ENCODE measurements at regions not wholly inside any gene's neighbourhood (a gene's known extent, or its start where the extent isn't known, plus 50 kb on each side); places are given as distances from the start of the nearest gene placed in this dataset.
"Not testable (repeated sequence)": the region's sequence is repeated elsewhere in the genome, so short reads cannot be mapped to it uniquely, and the experiment has no call there.

DNA sequence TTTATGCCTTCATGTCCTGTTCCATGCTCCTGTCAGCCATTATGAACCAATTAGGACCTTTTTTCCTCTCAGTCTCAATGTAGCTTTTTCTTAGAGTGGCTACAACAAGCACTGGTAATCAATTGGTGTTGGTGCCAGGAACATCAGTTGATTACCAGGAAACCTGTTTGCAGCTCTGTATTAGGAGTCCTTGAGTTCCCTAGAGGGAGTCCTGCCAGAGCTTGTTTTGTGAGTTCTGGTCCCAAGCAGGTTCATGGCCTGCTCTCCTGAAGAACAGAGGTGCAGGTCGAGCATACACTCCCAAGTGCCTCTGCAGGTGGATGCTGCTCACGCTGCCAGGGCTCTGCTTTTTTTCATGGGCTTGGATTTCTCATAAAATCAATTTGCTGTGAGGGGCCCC lies 137.9 kb upstream of the PRR23C start:
- TF ChIP-seq, protein P1, sequence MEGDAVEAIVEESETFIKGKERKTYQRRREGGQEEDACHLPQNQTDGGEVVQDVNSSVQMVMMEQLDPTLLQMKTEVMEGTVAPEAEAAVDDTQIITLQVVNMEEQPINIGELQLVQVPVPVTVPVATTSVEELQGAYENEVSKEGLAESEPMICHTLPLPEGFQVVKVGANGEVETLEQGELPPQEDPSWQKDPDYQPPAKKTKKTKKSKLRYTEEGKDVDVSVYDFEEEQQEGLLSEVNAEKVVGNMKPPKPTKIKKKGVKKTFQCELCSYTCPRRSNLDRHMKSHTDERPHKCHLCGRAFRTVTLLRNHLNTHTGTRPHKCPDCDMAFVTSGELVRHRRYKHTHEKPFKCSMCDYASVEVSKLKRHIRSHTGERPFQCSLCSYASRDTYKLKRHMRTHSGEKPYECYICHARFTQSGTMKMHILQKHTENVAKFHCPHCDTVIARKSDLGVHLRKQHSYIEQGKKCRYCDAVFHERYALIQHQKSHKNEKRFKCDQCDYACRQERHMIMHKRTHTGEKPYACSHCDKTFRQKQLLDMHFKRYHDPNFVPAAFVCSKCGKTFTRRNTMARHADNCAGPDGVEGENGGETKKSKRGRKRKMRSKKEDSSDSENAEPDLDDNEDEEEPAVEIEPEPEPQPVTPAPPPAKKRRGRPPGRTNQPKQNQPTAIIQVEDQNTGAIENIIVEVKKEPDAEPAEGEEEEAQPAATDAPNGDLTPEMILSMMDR (IDR thresholded peaks at IDR 0.05): no peak
- intact Hi-C loops (cut with DNase I): no loop called here
- Histone ChIP-seq H3K9me3 (peaks cover 0 to 3% of the 10 kb centered on the region in 2 donors), H3K4me3 (no peak overlapping the region), H3K27me3 (no peaks in the 10 kb centered on the region), H3K36me3 (no peaks in the 10 kb centered on the region), H3K27ac (no peak overlapping the region), H3K4me1 (no peaks in the 10 kb centered on the region)
- DNase-seq (ENCODE audit: low spot score in 2 of 2): no peak

GRCh38 chr3:139185527-139185926 lies 140.8 kb upstream of the PRR23C start:
- intact Hi-C loops (cut with DNase I): no loop called here
- H3K27me3 ChIP-seq: no peaks in the 10 kb centered on the region

GRCh38 chr3:139187154-139187553 lies 142.5 kb upstream of the PRR23C start:
- Histone ChIP-seq H3K4me1 (no peaks in the 10 kb centered on the region), H3K4me3 (no peak overlapping the region), H3K27ac (no peak overlapping the region), H3K9me3 (no peaks in the 10 kb centered on the region), H3K36me3 (no peaks in the 10 kb centered on the region), H3K27me3 (no peaks in the 10 kb centered on the region)
- intact Hi-C loops (cut with DNase I): no loop called here
- DNase-seq (ENCODE audit: low spot score in 2 of 2): no peak
- TF ChIP-seq, protein P1 (IDR thresholded peaks at IDR 0.05): no peak

More at GRCh38 chr3:139185527-139185926, 140.8 kb upstream of the PRR23C start:
- peaks cover 0 to 3% of the 10 kb centered on the region in 2 donors for H3K9me3 ChIP-seq
- no peaks in the 10 kb centered on the region for H3K4me1 ChIP-seq
- TF ChIP-seq, protein P1 (IDR thresholded peaks at IDR 0.05): no peak
- H3K27ac ChIP-seq: no peak overlapping the region
- no peak overlapping the region for H3K4me3 ChIP-seq
- DNase-seq (ENCODE audit: low spot score in 2 of 2): no peak
- no peaks in the 10 kb centered on the region for H3K36me3 ChIP-seq

DNA sequence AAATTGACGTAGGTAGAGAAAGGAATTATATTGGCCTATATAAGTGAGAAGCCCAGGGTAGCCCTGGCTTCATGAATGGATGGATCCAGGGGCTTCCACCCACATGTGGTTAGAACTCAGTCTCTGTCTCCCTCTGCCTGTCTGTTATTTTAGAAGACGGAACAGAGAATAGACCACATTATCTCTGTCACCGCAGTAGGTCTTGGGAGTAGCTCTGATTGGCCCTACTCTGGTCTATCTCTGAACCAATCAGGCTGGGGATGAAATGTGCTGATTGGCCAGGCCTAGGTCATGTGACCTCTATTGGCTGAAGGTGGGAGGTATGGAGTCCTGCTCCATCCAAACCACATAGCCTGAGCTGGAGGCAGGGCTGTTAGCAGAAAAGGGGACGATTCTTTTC lies 143.0 kb upstream of the PRR23C start:
- TF ChIP-seq, protein P1 (IDR thresholded peaks at IDR 0.05): no peak
- no peaks in the 10 kb centered on the region for H3K9me3 ChIP-seq
- H3K4me1 ChIP-seq: no peaks in the 10 kb centered on the region
- H3K4me3 ChIP-seq: no peak overlapping the region
- intact Hi-C loops (cut with DNase I): no loop called here
- H3K27ac ChIP-seq: no peak overlapping the region
- no peaks in the 10 kb centered on the region for H3K36me3 ChIP-seq
- H3K27me3 ChIP-seq: no peaks in the 10 kb centered on the region
- DNase-seq (ENCODE audit: low spot score in 2 of 2): no peak

GRCh38 chr3:139189943-139190342 lies 145.3 kb upstream of the PRR23C start:
- DNase-seq (ENCODE audit: low spot score in 2 of 2): no peak
- H3K4me3 ChIP-seq: no peak overlapping the region
- no peaks in the 10 kb centered on the region for H3K27me3 ChIP-seq
- no peak overlapping the region for H3K27ac ChIP-seq
- TF ChIP-seq, protein P1 (IDR thresholded peaks at IDR 0.05): no peak
- intact Hi-C loops (cut with DNase I): no loop called here
- no peaks in the 10 kb centered on the region for H3K36me3 ChIP-seq
- no peaks in the 10 kb centered on the region for H3K4me1 ChIP-seq
- no peaks in the 10 kb centered on the region for H3K9me3 ChIP-seq

DNA sequence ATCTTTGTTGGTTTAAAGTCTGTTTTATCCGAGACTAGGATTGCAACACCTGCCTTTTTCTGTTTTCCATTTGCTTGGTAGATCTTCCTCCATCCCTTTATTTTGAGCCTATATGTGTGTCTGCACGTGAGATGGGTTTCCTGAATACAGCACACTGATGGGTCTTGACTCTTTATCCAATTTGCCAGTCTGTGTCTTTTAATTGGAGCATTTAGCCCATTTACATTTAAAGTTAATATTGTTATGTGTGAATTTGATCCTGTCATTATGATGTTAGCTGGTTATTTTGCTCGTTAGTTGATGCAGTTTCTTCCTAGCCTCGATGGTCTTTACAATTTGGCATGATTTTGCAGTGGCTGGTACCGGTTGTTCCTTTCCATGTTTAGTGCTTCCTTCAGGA lies 149.4 kb upstream of the MRPS22 start:
- H3K36me3 ChIP-seq; DNase-seq (ENCODE audit: low spot score in 2 of 2); intact Hi-C loops (cut with DNase I); H3K27ac ChIP-seq; H3K9me3 ChIP-seq; H3K4me1 ChIP-seq; H3K27me3 ChIP-seq; H3K4me3 ChIP-seq: not testable (repeated sequence)

DNA sequence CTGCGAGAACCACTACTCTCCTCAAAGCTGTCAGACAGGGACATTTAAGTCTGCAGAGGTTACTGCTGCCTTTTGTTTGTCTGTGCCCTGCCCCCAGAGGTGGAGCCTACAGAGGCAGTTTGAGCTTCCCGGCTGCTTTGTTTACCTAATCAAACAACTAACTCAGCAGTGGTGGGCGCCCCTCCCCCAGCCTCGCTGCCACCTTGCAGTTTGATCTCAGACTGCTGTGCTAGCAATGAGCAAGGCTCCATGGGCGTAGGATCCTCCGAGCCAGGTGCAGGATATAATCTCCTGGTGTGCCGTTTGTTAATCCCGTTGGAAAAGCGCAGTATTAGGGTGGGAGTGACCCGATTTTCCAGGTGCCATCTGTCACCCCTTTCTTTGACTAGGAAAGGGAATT lies 147.7 kb upstream of the MRPS22 start:
- DNase-seq (ENCODE audit: low spot score in 2 of 2); intact Hi-C loops (cut with DNase I); H3K27ac ChIP-seq; H3K9me3 ChIP-seq; H3K36me3 ChIP-seq; H3K4me1 ChIP-seq; H3K27me3 ChIP-seq; H3K4me3 ChIP-seq: not testable (repeated sequence)

Measured in ascending aorta (tissue), 2 donors.